Fibroblast of the aortic adventitia (primary cell): ENCODE measurements at regions not wholly inside any gene's neighbourhood (a gene's known extent, or its start where the extent isn't known, plus 50 kb on each side); places are given as distances from the start of the nearest gene placed in this dataset.
A peak's percentile ranks its signal among the peaks of the same experiment; 100 is the strongest.

Experiments
- DNase-seq: peaks from one replicate; pipeline ENCODE4 v3.0.0-alpha.2; 2010; ENCODE audit warnings: low read depth
- H3K4me3 ChIP-seq: 2 replicates; pipeline ENCODE4 v1.5.1; 2011; ENCODE audit warnings: low read depth, mild to moderate bottlenecking, control low read depth, low read length, moderate library complexity
- CTCF ChIP-seq: IDR thresholded peaks from 2 replicates; pipeline ENCODE4 v1.5.1; 2011; ENCODE audit warnings: mild to moderate bottlenecking, low read length, control low read depth, inconsistent platforms; ENCODE audit not compliant: insufficient read depth

- DNase-seq: no peak
- no peak overlapping the region for H3K4me3 ChIP-seq
- no peak for TF ChIP-seq CTCF
Observed at GRCh38 chr17:12485361-12485906, 180.3 kb upstream of the MYOCD start.

- DNase-seq: no peak
- no peak for TF ChIP-seq CTCF
- no peak overlapping the region for H3K4me3 ChIP-seq
Observed at GRCh38 chr17:12489325-12489724, 176.4 kb upstream of the MYOCD start.

- no peak for TF ChIP-seq CTCF
- DNase-seq: peak; percentile 60
- no peak overlapping the region for H3K4me3 ChIP-seq
Observed at GRCh38 chr17:12492450-12492849, 173.2 kb upstream of the MYOCD start.

GRCh38 chr17:12505866-12506265, 159.8 kb upstream of the MYOCD start:
- no peak for DNase-seq
- no peak overlapping the region for H3K4me3 ChIP-seq
- no peak for TF ChIP-seq CTCF

- TF ChIP-seq CTCF: no peak
- DNase-seq: no peak
- H3K4me3 ChIP-seq: no peak overlapping the region
Observed at GRCh38 chr17:12507026-12507595, 158.6 kb upstream of the MYOCD start.

- TF ChIP-seq CTCF: no peak
- H3K4me3 ChIP-seq: no peak overlapping the region
- DNase-seq: no peak
Observed at GRCh38 chr17:12509801-12510200, 155.9 kb upstream of the MYOCD start.

- H3K4me3 ChIP-seq: no peak overlapping the region
- DNase-seq: peak; percentile 12
- no peak for TF ChIP-seq CTCF
Observed at GRCh38 chr17:12510535-12510934, 155.2 kb upstream of the MYOCD start.
